Testis (tissue), 2 donors: ENCODE measurements at regions not wholly inside any gene's neighbourhood (a gene's known extent, or its start where the extent isn't known, plus 50 kb on each side); places are given as distances from the start of the nearest gene placed in this dataset.

Experiments used
- POLR2A ChIP-seq: fragments of 450-650 bp; IDR thresholded peaks from one replicate; pipeline ENCODE4 v1.6.1; 2017; ENCODE audit warnings: antibody characterized with exemption, mild to moderate bottlenecking, moderate library complexity
- TF ChIP-seq, protein P1 (sequence below), 3 experiments: fragments of 450-650 bp in 2 of 3; fragments of 200-600 bp in 1 of 3; sonication (generic) in 1 of 3; IDR thresholded peaks; one replicate each; pipeline ENCODE4 v1.5.1; 2016 to 2019; ENCODE audit warnings: antibody characterized with exemption in 3 of 3, mild to moderate bottlenecking in 2 of 3, moderate library complexity in 1 of 3

DNA sequence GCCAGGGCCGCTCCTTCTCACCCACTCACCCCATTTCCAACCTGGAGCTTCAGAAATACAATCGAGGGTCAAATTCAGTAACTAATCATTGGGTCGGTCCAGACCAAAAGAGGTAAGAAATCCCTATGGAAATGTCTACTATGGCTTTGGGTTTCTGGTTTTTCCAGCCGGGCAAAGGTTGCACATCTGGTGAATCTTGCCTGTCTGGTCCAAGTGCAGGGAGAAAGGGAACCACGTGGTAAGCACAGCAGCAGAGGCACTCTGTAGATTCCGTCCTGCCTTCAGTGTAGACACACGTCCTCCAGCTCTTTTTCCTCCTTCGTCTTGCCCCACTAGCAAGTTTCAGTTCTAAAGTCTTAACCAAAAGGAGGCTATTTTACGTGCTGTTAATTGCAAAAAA is 218.0 kb upstream of the JADE1 start:
- TF ChIP-seq, protein P1, sequence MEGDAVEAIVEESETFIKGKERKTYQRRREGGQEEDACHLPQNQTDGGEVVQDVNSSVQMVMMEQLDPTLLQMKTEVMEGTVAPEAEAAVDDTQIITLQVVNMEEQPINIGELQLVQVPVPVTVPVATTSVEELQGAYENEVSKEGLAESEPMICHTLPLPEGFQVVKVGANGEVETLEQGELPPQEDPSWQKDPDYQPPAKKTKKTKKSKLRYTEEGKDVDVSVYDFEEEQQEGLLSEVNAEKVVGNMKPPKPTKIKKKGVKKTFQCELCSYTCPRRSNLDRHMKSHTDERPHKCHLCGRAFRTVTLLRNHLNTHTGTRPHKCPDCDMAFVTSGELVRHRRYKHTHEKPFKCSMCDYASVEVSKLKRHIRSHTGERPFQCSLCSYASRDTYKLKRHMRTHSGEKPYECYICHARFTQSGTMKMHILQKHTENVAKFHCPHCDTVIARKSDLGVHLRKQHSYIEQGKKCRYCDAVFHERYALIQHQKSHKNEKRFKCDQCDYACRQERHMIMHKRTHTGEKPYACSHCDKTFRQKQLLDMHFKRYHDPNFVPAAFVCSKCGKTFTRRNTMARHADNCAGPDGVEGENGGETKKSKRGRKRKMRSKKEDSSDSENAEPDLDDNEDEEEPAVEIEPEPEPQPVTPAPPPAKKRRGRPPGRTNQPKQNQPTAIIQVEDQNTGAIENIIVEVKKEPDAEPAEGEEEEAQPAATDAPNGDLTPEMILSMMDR (IDR thresholded peaks at IDR 0.05): no peak
- TF ChIP-seq POLR2A: no peak
